HL-60 (cell line): ENCODE measurements at regions not wholly inside any gene's neighbourhood (a gene's known extent, or its start where the extent isn't known, plus 50 kb on each side); places are given as distances from the start of the nearest gene placed in this dataset.

ENCODE experiments used
- CTCF ChIP-seq: IDR thresholded peaks from one replicate; pipeline ENCODE4 v1.5.1; 2011; ENCODE audit warnings: low read length, control low read depth, inconsistent platforms; ENCODE audit not compliant: insufficient read depth
- POLR2AphosphoS5 ChIP-seq: IDR thresholded peaks from 2 replicates; pipeline ENCODE4 v1.6.1; 2012; ENCODE audit warnings: low read depth
- REST ChIP-seq: IDR thresholded peaks from 2 replicates; pipeline ENCODE4 v1.6.1; 2012; ENCODE audit warnings: low read depth; ENCODE audit not compliant: insufficient replicate concordance

- no peak for TF ChIP-seq REST
- no peak for TF ChIP-seq CTCF
- no peak for TF ChIP-seq POLR2AphosphoS5
Measured at GRCh38 chr10:2618690-2619089, 448.7 kb upstream of the PFKP start.
